ENCODE measurements at regions not wholly inside any gene's neighbourhood (a gene's known extent, or its start where the extent isn't known, plus 50 kb on each side); places are given as distances from the start of the nearest gene placed in this dataset.

DNA sequence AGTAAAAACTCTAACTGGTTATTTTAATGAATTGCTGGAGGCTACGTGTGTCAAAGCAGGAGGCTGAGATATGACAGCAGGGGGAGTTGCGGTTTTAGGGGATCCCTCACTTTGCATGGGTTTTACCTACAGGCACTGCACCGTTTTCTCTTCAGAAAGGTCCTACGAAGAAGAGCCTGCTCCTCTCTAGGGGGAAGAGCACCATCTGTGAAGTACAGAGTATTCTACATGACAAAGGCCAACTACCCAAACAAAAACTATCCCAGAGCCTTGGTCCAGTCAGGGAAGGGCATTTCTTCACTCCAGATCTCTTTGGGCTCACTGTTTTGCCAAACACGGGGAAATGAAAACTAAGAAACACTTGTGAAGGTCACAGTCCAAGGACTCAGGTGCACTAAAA is 696.7 kb upstream of the SOX11 start:
- TF ChIP-seq, protein P1, sequence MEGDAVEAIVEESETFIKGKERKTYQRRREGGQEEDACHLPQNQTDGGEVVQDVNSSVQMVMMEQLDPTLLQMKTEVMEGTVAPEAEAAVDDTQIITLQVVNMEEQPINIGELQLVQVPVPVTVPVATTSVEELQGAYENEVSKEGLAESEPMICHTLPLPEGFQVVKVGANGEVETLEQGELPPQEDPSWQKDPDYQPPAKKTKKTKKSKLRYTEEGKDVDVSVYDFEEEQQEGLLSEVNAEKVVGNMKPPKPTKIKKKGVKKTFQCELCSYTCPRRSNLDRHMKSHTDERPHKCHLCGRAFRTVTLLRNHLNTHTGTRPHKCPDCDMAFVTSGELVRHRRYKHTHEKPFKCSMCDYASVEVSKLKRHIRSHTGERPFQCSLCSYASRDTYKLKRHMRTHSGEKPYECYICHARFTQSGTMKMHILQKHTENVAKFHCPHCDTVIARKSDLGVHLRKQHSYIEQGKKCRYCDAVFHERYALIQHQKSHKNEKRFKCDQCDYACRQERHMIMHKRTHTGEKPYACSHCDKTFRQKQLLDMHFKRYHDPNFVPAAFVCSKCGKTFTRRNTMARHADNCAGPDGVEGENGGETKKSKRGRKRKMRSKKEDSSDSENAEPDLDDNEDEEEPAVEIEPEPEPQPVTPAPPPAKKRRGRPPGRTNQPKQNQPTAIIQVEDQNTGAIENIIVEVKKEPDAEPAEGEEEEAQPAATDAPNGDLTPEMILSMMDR (conservative IDR thresholded peaks at IDR 0.05) = no peak
- TF ChIP-seq EZH2 (IDR thresholded peaks at IDR 0.05; ENCODE audit: low read depth) = no peak
